HG02588 (cell line): ENCODE measurements at regions not wholly inside any gene's neighbourhood (a gene's known extent, or its start where the extent isn't known, plus 50 kb on each side); places are given as distances from the start of the nearest gene placed in this dataset.

Experiments
- ATAC-seq: cut with Tn5 transposase; IDR thresholded peaks from one replicate; pipeline ENCODE4 v1.9.1; 2021; ENCODE audit warnings: mild to moderate bottlenecking, moderate library complexity; ENCODE audit not compliant: unreplicated experiment

- no peak for ATAC-seq
These were observed 294.8 kb upstream of the DKK2 start for GRCh38 chr4:107330916-107331315.

GRCh38 chr4:107319386-107319785 lies 283.3 kb upstream of the DKK2 start:
- no peak for ATAC-seq

GRCh38 chr4:107318078-107318477 lies 282.0 kb upstream of the DKK2 start:
- no peak for ATAC-seq

GRCh38 chr4:107317611-107318010 lies 281.5 kb upstream of the DKK2 start:
- no peak for ATAC-seq

GRCh38 chr4:107315584-107315983 lies 279.5 kb upstream of the DKK2 start:
- ATAC-seq = no peak

- no peak for ATAC-seq
These were observed 278.0 kb upstream of the DKK2 start for GRCh38 chr4:107314156-107314555.

GRCh38 chr4:107312366-107312765 lies 276.3 kb upstream of the DKK2 start:
- ATAC-seq = no peak

- ATAC-seq = no peak
These were observed 268.7 kb upstream of the DKK2 start for GRCh38 chr4:107304699-107305286.

- no peak for ATAC-seq
These were observed 263.5 kb upstream of the DKK2 start for GRCh38 chr4:107299646-107300045.

- no peak for ATAC-seq
These were observed 256.9 kb upstream of the DKK2 start for GRCh38 chr4:107292979-107293378.

- no peak for ATAC-seq
These were observed 247.8 kb upstream of the DKK2 start for GRCh38 chr4:107283587-107284559.

GRCh38 chr4:107279733-107280132 lies 243.6 kb upstream of the DKK2 start:
- ATAC-seq = no peak

- ATAC-seq = no peak
These were observed 242.8 kb upstream of the DKK2 start for GRCh38 chr4:107278791-107279483.

GRCh38 chr4:107276052-107276451 lies 239.9 kb upstream of the DKK2 start:
- no peak for ATAC-seq

GRCh38 chr4:107275225-107275624 lies 239.1 kb upstream of the DKK2 start:
- no peak for ATAC-seq

GRCh38 chr4:107270614-107271013 lies 234.5 kb upstream of the DKK2 start:
- no peak for ATAC-seq

GRCh38 chr4:107269175-107269574 lies 233.1 kb upstream of the DKK2 start:
- no peak for ATAC-seq

- ATAC-seq = no peak
These were observed 229.7 kb upstream of the DKK2 start for GRCh38 chr4:107265859-107266258.

GRCh38 chr4:107261241-107261874 lies 225.2 kb upstream of the DKK2 start:
- no peak for ATAC-seq

- ATAC-seq = no peak
These were observed 222.2 kb upstream of the DKK2 start for GRCh38 chr4:107258359-107258758.

- no peak for ATAC-seq
These were observed 219.5 kb upstream of the DKK2 start for GRCh38 chr4:107255596-107255995.
